ENCODE measurements at regions not wholly inside any gene's neighbourhood (a gene's known extent, or its start where the extent isn't known, plus 50 kb on each side); places are given as distances from the start of the nearest gene placed in this dataset.
"Not testable (repeated sequence)": the region's sequence is repeated elsewhere in the genome, so short reads cannot be mapped to it uniquely, and the experiment has no call there.

DNA sequence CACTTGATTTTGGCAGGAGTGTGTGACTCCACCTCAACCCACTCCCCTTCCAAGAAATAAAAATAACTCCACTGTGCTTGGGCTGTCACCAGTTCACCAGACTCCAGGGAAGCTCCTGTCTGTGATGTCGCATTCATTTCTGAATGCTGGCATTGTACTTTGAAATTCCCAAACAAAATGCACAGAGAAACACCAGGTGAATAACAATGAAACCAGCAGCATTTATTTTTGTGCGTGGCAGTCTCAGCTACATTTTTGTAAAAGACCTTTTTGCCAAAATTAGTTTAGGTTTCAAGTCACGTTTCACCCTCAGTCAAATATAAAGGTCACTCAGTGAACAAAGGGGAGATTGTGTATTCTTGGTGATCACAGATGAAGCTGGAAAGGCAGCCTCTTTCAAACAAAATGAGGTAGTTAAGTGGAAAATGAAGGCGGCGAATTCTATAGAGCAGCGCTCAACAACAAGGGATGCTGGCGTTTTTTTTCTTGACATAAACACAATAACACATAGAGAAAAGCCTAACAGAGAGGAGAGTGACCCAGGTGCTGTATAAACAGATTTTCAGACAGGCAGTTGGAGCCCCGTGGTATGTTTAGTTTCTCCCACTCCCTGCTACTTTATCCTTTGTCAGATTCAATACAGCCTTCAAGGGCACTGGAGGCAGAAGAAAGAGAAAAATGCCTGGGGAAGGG, 210.3 kb upstream of the GCFC2 start:
- intact Hi-C loops (cut with micrococcal nuclease): no loop called here

DNA sequence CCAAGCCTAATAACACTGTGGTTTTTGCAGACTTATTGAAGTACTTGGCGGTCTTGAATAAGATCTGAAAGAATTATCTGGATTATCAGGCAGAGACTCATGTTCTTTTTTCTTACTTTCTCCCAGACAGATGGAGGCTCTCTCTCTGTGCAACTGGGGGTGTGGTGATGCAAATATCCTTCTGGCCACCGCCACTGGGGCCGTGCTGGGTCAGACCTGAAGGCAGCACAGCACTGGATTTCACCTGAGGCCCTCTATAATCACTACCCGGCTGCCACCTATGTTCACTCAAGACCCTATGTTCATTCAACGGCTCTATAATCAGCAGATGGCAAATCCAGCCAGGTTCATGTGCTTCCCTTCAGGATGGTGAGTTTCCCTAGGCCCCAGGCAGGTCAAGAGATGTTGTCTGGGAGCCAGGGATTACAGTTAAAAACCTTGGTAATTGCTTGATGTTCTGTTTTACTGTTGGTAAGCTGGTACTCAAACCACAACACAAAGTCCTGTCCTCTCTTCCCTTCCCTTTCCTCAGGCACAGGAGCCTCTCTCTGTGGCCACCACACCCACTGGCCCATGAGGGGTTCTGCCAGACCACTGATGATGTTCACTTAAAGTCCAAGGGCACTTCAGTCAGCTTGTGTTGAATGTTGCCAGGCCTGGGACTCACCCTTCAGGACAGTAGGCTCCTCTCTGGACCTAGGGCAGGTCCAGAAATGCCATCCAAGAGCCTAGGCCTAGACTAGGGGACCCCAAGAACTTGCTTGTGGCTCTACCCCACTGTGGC, 205.3 kb upstream of the GCFC2 start:
- intact Hi-C loops (cut with micrococcal nuclease): no loop called here

DNA sequence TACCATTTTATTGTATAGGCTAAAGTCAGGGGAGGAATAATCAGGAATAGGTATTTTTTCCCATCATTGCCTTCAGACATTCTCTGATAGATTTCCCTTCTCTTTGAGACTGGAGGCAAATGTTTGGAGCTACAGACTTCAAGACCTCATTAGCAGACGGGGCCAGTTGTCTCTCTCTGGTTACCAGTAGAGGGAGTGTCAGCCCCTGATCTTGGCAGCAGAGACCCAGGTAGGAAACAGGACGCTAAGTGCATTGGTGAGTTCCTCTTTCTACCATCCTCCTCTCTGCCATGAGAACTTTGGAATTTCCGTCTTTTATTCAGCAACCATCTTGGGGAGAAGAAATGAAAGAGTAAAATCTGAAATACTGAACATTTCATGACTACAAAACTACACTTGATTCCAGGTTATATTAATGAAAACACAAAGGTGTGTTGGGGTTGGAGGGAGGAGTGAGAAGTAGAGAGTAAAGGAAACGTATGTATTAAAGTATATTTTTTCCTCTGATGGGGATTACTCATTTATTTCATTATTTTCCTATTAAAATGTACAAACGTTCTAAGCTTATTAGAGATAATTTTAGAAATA, 186.2 kb upstream of the GCFC2 start:
- intact Hi-C loops (cut with micrococcal nuclease): no loop called here

DNA sequence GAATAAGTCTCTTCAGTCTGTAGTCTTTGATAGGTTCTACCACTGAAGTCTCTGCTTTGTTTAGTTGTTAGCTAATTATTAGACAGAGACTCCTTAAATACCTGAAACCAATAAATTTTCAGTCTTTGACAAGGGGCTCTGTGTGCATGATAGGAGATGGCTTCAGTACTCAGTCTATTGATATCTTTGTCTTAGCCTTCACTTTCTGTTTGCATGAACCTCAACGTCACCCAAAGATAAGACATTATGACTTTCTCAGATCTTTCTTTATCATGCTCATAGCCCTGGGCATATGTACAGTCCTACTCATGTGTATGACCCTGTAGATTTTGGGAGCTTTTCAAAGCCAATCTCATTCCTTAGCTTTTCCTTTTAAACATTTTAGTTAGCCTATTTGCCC, 183.5 kb upstream of the GCFC2 start:
- intact Hi-C loops (cut with micrococcal nuclease): no loop called here

DNA sequence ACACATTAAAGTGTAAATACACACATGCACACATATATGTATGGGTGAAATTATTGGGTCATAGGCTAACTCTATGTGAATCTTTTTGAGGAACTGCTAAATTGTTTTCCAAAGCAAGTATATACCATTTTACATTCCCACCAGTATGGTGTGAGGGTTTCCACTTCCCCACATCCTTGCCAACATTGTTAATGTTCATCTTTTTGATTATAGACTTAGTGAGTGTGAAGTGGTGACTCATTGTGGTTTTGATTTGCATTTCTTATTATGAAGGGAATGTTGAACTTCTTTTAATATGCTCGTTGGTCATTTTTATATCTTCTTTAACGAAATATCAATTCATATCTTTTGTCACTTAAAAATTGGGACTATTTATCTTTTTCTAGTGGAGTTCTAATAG, 181.8 kb upstream of the GCFC2 start:
- intact Hi-C loops (cut with micrococcal nuclease): no loop called here

DNA sequence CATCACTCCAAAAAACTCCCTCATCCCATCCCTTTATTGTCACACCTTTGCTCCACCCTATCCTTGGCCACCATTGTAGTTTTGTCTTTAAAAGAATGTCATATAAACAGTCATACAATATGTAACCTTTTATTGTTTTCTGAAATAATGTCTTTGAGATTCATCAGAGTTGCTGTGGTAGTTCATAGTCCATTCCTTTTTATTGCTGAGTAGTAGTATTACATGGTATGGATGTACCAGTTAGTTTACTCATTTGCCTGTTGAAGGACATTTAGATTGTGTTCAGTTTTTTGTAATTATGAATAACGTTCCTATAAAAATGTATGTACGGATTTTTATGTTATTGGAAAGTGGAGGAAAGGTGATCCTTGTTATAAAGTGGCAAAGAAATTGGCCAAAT, 171.8 kb upstream of the GCFC2 start:
- intact Hi-C loops (cut with micrococcal nuclease): no loop called here

DNA sequence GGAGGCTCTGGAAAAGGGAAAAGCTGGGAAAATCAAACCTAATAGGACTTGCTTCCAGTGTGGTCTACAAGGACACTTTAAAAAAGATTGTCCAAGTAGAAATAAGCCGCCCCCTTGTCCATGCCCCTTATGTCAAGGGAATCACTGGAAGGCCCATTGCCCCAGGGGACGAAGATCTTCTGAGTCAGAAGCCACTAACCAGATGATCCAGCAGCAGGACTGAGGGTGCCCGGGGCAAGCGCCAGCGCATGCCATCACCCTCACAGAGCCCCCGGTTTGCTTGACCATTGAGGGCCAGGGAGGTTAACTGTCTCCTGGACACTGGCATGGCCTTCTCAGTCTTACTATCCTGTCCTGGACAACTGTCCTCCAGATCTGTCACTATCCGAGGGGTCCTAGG, 164.9 kb upstream of the GCFC2 start:
- intact Hi-C loops (cut with micrococcal nuclease): not testable (repeated sequence)

DNA sequence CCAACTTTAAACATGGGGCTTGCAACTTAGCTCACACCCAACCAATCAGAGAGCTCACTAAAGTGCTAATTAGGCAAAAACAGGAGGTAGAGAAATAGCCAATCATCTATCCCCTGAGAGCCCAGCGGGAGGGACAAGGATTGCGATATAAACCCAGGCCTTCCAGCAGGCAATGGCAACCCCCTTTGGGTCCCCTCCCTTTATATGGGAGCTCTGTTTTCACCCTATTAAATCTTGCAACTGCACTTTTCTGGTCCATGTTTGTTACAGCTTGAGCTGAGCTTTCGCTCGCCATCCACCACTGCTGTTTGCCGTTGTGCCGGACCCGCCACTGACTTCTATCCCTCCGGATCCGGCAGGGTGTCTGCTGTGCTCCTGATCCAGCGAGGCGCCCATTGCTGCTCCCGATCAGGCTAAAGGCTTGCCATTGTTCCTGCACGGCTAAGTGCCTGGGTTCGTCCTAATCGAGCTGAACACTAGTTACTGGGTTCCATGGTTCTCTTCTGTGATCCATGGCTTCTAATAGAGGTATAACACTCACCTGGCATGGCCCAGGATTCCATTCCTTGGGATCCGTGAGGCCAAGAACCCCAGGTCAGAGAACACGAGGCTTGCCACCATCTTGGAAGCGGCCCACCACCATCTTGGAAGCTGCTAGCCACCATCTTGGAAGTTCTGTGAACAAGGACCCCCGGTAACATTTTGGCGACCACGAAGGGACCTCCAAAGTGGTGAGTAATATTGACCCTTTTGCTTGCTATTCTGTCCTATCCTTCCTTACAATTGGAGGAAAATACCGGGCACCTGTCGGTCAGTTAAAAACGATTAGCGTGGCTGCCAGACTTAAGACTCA, 161.3 kb upstream of the GCFC2 start:
- intact Hi-C loops (cut with micrococcal nuclease): not testable (repeated sequence)

DNA sequence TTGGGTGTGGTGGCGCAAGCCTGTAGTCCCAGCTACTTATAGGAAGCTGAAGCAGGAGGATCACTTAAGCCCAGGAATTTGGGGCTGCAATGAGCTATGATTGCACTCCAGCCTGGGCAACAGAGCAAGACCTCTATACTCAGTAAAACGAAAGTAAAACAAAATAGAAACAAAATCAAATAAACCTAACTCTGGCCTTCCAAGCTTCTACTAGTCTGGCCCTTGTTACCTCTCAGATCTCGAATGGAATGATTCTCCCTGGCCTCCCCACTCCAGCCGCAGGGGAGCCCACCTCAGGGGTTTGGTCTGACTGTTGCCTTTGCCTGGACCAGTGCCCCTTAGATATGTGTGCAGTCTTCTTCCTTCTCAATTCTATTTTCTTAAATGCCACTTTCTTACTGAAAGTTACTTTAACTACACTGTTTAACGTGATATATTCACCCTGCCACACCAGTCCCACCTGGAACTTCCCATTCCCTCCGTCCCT, 160.0 kb upstream of the GCFC2 start:
- intact Hi-C loops (cut with micrococcal nuclease): no loop called here

DNA sequence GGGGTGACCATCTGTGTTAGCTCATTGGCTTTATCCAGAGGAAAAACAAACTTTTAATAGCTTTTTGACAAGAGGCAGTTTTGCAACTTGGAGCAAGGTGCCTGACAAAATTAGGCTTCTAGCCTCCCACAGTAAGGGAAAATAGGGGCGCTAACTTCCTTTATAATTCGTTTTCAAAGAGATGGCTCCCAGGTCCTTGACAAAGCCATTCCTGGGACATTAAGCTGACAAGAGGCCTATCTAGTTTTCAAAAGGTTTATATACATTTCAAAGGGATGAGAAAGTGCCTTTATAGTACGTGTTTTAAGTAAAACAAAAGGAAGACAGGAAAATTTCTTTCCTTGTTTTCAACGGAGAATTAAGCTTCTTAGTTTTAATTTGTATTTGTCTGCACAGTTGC, 159.4 kb upstream of the GCFC2 start:
- intact Hi-C loops (cut with micrococcal nuclease): no loop called here

DNA sequence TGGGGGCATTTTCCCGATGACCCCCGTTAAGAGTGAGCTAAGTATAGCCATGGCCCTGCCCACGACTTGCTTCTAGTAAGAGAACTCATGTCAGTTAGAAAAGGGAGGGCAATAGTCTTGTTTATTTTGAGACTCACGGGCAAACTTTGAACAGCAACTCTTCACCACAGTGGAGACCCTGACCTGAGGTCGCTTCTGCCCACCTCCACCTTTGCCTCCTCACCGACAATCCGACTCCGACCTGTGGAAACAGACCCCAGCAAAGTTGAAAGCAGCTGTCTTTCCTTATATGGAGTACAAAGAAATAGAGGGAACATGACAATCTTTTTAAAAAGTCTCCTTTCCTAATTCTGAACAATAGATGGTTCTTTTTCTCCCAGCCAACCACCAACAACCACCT, 155.0 kb upstream of the GCFC2 start:
- intact Hi-C loops (cut with micrococcal nuclease): no loop called here

DNA sequence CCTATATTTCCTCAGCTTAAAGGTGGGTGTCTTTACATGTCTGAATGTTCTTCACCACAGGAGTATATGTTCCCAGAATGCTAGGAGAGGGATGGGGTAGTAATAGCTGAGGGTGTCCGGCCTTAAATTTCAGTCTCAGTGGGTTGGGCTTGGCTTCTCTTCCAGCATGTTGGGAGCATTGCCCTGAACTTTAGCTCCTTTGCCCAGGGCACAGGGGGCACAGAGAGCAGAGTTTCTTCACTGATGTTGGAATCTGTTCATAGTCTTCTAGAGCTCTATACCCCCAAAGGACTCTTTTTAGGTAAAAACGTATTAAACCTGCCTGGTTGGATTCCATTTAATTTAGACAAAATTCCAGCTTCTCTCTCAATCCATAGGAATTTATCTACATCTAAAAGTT, 154.4 kb upstream of the GCFC2 start:
- intact Hi-C loops (cut with micrococcal nuclease): no loop called here

DNA sequence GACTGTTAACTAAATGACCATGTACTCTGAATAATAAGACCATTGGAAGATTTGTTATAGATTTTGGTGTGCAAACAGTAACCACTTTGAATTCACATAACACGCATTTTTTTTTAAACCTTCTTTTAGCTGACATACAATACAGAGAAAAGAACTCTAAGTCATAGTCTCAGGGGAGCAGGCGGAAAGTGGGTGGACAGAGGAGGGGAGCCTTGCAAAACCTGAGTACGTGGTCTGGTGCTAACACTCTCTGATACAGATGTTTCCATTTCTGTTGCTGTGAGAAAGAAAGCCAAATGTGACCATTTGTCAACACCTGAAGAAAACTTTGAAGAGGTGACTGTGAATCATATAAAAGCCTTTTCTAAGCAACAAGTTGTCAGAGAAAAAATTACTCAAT, 151.8 kb upstream of the GCFC2 start:
- intact Hi-C loops (cut with micrococcal nuclease): no loop called here

DNA sequence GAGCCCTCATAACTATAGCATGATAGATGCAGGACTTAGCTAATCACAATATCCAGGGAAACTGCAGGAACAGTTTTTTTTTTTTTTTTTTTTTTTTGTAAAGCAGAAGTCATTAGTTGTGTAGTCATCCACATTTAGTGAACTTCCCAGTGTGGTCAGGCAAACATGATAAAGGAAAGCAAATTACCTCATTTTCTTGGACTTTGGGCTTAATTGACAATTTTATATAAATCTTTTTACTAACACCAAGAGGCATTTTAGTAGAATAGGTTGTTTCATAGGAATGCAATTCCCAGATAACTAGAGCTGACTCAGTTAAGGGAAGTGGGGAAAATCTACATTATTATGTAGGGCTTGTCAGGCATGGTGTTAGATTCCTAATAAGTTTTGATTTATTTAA, 142.7 kb upstream of the GCFC2 start:
- intact Hi-C loops (cut with micrococcal nuclease): no loop called here

DNA sequence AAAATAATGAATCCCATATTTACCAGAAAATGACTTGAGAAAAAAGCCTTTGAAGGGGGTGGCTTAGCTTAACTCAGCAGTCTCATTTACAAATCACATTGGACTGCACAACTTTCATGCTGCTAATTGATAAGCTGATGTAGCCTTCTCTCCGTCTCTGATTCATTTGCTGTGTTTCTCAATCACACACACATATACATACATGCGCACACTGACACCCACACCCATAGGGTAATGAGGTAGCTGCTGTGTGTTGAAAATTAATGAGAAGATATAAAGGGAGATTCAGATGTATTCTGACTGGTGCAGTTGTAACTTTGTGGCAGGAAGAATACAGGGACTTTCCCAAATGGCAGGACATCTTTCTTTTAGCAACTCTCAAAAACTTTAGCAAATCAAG, 141.9 kb upstream of the GCFC2 start:
- intact Hi-C loops (cut with micrococcal nuclease): no loop called here

DNA sequence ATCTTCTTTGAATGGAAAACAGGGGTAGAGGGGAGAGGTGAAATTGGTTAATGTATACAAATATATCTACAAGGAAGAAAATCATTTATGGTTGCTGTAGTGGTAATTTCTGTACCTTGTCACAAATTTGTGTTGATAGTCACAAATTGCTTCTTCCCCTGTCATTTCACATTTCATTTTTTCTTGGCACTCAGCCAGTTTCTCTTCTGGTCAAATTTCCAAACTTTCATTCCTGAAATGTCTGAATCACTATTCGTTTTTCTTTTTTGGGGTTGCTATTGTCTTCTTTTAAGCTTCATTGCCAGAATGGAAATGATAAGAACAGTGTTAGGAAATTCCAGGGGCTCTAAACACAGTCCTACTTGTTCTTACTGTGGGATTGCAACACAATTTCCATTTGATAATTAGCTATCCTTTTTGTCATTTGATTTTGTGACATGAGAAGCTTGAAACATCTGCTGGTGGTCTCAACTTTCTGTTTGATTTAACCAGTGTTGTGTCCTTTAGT, 136.0 kb upstream of the GCFC2 start:
- intact Hi-C loops (cut with micrococcal nuclease): no loop called here

DNA sequence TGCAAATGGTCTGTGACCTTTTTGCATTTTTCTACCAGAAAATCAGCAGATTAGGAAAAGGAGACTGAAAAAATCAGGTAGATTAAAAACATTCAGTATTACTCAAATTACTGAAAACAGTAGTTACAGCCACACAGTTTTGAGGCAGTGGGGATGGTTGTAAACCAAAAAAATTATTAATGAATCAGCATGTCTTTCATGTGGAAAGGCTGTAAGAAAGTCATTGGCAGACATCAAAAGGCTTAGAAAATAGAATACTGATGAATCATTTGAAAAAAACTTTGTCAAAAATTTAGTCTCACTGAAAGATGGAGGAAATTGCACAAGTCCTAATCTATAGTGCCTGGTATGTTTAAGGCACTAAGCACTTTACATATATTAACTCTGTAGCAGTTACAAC, 133.9 kb upstream of the GCFC2 start:
- intact Hi-C loops (cut with micrococcal nuclease): no loop called here

DNA sequence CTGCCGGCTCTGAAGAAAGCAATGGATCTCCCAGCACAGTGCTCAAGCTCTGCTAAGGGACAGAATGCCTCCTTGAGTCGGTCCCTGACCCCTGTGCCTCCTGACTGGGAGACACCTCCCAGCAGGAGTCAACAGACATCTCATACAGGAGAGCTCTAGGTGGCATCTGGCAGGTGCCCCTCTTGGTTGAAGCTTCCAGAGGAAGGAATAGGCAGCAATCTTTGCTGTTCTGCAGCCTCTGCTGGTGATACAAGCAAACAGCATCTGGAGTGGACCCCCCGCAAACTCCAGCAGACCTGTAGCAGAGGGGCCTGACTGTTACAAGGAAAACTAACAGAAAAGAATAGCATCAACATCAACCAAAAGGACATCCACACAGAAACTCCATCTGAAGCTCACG, 123.9 kb upstream of the GCFC2 start:
- intact Hi-C loops (cut with micrococcal nuclease): not testable (repeated sequence)

DNA sequence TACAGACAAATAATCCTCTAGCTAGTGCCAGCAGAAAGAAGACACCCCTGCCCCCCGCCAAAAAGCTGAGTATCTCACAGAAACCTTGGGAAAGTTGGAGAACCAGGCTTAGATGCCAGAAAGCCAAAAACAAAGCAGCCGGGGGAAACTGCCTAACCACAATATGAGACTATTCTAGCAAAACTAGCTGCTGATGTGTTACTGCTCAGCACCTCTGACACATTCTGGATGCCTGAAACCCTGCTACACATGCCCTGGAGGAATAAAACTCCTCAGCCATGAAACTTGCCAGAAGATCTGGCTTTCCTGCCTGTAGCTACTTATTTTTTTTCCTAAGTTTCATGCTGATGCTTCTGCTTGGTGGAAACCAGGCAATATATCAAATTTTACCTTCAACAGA, 122.7 kb upstream of the GCFC2 start:
- intact Hi-C loops (cut with micrococcal nuclease): no loop called here

DNA sequence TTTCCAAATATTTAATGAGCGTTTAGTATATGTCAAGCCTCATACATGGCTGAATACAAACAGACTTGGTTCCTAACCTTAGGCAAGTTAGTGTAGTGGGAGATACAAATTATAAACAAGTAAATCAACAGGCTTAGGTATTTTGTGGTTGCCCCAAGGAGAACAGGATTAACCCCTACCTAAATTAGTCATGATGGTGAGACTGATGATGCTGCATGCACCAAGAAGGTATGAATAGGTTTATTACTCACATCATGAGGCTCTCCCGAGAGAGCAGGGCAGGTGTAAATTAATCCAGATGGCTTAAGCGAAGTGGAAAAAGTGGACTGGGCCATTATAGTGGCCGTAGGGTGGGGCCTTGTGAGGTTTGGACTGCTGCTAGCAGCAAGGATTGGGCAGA, 118.1 kb upstream of the GCFC2 start:
- intact Hi-C loops (cut with micrococcal nuclease): no loop called here

DNA sequence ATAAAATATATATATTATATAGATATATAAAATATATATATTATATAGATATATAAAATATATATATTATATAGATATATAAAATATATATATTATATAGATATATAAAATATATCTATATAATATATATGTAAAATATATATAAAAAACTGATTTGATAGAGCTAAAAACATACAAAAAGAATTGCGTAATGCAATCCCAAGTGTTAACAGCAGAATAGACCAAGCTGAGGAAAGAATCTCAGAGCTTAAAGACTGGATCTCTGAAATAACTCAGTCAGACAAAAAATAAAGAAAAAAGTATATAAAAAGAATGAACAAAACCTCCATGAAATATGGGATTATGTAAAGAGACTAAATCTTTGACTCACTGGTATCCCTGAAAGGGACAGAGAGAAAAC, 112.8 kb upstream of the GCFC2 start:
- intact Hi-C loops (cut with micrococcal nuclease): not testable (repeated sequence)

DNA sequence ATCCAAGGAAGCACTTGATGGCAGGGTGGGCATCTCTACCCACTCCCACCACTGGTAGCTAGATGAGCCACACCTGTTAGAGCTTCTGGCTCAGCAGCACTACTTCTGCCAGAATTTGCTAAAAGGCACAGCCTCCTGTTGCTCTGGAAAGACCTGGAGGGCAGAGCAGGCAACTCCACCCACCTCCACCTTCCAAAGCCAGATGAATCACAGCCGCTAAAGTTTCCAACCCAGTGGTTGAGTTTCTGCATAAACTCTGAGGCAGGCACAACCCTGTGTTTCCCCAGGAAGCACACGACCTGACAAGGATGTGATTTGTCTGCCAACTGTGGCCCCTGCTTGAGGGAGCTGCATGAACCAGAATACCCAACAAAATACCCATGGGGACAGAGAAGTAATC, 111.6 kb upstream of the GCFC2 start:
- intact Hi-C loops (cut with micrococcal nuclease): no loop called here
